GDM1 (cell line): ENCODE measurements at regions not wholly inside any gene's neighbourhood (a gene's known extent, or its start where the extent isn't known, plus 50 kb on each side); places are given as distances from the start of the nearest gene placed in this dataset.

Experiments
- DNase-seq: peaks from one replicate; lab custom pipeline; 2025; lab: John Stamatoyannopoulos, UW

DNA sequence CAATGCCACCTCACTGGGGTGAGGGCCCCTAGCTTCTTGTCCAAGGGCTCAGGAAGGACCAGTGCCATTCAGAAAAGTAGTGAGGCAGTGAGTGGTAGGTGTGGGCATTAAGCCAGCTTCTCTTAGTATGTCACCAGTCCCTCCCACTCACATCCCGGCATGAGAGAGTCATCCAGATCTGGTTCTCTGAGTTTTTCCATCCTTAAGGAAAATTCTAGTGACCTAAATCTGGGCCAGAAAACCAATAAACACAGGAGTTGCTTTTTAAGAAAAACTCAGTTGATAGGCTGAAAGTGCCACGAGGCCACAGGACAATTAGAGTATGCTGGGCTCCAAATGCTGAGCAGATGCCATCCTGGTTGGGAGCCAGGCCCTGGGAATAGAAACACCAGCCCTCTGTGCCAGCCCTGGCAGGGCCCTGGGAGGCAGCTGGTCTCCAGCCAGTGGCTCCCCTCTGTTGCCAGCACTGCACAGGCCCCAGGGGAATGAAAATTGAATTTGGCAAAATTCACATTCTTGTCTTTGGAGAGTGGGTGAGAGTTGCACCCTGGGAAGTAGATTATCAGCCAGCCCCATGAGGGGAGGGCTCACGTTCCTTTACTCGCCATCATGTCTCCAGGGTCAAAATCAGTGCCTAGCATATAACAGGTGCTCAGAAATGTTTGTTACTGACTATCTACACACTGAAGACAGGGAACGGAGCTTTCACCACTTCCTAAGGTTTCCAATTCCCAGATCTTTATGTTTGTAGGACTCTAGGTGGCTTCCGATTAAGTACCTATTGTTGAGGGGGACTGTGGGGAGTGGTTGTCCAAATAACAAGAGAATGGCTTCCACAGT, 52.8 kb downstream of the FAM43A start:
- no peak for DNase-seq

DNA sequence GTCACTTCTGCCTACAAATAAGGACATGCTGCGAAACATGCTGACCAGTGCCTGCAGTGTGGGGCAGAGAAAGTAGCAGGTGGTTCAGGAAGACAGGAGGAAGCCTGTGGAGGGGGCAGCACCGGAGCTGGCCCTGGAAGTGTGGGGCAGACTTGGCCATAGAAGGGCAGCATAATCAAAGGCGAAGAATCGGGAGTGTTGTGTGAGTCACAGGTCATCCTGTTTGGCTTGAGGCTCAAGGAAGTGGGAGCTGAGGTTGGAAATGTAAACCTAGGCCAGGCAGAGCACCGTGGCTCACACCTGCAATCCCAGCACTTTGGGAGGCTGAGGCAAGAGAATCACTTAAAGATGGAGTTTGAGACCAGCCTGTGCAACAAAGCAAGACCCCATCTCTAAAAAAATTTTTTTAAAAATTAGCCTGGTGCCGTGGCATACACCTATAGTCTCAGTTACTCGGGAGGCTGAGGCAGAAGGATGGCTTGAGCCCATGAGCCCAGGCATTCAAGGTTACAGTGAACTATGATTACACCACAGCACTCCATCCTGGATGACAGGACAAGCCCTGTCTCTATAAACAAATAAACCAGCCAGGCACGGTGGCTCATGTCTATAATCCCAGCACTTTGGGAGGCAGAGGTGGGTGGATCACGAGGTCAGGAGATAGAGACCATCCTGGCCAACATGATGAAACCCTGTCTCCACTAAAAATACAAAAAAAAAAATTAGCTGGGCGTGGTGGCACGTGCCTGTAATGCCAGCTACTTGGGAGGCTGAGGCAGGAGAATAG, 54.0 kb downstream of the FAM43A start:
- no peak for DNase-seq

DNA sequence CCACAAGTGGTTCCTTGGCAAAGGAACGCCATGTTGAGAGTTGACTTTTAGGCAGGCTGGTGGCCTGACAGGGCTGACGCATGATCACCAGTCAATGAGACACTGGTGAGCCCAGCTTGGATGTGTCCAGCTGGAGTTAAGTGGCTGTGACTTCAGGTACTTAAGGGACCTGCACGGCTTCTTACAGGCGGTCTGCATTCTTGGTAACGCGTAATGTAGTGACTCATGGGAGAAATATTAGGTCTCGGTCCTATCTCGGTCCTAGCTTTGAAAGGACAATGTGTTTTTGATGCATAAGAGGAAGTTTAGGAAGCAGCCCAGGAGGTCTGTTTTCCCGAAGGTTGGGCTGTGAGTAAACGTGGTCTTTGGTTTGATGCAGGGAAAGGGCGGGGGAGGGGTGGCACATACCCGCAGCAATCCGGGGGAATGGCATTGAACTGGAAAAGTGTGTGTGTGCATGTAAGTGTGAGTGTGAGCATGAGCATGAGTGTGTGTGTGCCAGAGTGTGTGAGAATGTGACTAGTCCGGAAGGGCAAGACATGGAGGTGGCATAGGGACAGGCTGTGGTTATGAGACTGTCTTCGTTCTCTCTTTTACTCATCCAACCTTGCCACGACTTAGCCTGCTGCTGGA, 55.3 kb downstream of the FAM43A start:
- DNase-seq = no peak

DNA sequence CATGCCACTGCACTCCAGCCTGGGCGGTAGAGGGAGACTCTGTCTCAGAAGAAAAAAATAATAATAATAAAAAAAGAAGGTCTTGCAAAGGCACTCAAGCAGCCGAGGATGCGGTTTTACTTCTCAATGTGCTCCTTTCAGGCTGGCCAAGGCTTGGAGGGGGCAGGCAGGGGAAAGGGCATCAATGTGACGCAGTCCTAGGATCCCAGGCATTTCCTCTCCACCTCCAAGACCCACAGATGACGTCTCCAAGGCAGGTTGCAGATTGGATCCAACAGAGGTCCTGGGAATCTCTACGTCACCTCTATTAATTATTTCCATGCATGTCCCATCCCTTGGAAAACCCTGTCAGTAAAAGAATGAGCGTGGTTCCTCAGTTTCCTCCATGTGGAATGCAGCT, 56.2 kb downstream of the FAM43A start:
- DNase-seq = no peak

DNA sequence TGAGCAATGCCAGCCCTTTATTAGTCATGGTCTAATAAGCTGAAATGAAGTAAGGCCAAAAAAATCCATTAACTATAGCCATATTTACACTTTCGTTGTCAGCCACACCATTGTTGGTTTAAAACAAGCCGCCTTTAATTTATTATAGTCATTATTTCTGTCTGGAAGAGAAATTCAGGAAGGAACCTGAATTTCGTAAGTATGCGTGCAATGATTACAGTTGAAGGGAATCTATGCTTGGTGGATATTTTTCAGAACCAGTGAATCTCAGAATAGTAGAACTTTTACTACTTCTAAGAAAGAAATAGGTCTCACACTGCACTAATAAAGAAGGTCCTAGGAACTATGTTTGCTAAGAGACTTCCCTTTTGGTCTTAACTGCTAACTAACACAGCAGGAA, 59.1 kb downstream of the FAM43A start:
- no peak for DNase-seq

DNA sequence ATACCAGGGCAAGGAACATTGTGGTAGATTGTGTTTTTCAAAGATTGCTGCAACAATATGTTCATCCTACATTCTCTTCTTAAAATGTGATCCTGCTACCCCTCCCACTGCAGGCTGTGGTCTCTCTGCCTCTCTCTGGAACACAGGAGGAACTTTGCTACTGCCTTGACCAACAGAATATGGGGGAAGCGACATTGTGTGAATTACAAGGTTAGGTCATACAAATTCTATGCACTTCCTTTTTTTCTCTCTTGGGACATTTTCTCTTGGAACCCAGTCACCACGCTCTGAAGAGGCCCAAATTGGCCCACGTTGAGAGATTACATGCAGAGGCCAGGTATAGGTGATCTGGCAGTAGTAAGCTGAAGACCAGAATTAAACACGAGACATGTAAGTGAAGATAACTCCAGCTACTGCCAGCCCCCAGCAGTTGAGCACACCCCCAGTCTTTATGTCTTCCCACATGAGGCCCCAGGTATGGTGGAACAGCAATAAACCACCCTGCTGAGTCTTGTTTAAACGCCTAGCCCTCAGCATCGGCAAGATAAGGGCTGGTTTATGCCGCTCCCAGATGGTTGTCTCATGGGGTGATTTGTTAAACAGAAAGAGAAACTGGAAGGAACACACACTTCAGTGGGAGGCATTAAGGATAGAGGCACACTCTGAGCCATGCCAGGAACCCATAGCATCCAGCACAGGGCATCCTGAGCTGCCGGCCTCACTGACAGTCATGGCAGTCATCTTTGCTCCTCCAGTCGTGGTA, 59.9 kb downstream of the FAM43A start:
- no peak for DNase-seq

DNA sequence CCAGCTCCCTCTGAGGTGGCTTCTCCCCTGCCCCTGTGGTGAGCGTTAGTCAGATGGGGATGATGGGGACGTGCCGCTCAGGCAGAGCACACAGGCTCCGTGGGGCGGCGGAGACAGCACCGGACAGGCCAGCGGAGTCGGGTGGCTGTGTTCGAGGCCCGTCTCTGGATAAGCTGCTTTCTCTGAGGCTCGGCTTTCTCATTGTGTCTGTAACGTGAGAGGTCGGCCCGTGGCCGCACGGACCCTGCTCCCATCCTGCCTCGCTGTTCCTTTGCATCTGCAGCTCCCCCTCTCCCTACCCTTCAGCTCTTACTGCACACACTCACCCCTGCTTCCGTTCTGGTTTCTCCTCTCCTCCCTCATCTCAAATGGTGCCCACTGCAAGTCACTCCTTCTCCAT, 62.5 kb downstream of the FAM43A start:
- DNase-seq = no peak

DNA sequence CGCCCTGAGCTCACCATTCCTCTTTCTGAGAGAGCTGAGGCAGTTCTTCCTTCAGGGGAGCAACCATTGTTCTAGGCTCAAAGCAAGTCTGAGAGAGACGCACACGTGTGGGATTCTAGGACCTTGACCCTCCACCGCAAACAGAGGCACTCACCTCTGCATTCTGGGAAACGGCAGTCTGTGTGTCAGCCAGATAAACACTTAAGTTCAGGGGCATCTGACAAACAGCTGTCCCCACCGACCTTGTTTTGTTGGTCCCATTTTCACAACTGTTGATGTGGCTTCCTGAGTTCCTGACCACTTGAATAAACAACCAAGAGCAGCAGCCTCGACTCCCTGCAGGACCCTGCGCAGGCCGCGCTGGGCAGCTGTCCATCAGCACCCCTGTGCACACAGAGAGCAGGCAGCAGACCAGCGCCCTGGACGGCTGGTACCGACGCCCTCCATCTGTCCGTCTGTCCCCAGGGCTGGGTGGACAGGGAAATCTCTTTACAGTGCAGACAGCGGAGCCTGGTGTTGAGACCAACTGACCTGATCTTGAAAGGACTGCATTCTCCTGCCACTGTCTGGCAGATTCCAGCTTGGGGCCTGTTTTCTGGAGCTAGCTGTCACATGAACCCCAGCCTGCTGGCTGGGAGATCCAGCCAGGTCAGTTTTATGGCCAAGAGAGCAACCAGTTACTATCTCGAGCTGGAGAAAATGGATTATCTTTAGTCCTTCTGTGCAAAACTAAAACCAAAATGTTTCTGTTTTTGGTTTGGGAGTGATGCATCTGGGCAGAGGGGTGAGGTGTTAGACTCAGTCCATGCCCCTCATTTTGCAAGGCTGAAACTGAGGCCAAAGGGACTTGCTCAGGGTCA, 64.2 kb downstream of the FAM43A start:
- no peak for DNase-seq

DNA sequence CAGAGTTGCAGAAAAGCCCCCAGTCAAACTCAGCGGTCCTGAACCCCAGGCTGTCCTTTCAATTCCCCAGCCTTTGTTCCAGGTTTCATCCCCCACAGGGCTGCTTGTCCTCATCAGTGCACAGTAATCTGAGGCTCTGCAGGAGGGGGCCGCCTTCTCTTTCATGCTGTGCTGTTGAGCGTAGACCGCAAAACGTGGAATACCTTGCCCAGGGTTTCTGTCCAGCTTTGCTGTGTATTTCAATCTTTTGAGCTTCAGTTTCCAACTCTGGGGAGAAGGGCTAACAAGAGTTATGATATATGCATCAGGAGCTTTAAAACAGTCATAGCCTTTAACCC, 64.8 kb downstream of the FAM43A start:
- no peak for DNase-seq

DNA sequence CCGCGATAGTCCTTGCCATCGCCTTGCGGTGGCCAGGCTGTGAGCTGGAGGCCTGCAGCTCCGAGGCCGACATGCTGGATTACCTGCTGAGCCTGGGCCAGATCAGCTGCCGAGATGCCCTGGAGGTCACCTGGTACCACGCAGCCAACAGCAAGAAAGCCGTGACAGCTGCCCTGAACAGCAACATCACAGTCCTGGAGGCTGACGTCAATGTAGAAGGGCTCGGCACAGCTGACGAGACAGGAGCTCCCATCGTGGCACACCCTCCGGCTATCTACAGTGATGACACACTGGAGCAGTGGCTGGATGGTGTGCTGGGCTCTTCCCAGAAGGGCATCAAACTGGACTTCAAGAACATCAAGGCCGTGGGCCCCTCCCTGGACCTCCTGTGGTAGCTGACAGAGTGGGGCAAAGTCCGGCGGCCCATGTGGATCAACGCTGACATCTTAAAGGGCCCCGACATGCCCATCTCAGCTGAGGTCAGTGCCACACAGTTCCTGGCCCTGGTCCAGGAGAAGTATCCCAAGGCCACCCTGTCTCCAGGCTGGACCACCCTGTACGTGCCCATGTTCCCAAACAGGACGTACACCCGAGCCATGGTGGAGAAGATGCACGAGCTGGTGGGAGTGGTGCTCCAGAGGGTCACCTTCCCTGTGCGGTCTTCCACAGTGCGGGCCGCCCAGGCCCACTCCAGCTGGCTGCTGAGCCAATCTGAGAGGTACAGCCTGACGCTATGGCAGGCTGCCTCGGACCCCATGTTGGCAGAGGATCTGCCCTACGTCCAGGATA, 70.2 kb downstream of the FAM43A start:
- no peak for DNase-seq

DNA sequence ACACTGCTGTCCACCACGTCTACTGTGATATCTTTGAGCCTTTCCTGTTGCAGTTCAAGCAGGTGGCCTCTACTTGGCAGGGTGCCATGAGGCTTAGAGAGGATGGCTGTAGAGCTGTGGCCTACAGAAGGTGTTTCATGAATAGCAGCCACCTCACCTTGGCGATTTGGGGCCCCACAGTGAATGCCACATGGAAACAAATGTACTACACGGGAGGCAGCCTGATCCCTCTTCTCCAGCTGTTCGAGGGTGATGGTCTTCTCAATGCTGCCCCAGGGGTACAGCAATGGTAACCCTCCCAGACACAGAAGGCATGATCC, 70.7 kb downstream of the FAM43A start:
- no peak for DNase-seq

DNA sequence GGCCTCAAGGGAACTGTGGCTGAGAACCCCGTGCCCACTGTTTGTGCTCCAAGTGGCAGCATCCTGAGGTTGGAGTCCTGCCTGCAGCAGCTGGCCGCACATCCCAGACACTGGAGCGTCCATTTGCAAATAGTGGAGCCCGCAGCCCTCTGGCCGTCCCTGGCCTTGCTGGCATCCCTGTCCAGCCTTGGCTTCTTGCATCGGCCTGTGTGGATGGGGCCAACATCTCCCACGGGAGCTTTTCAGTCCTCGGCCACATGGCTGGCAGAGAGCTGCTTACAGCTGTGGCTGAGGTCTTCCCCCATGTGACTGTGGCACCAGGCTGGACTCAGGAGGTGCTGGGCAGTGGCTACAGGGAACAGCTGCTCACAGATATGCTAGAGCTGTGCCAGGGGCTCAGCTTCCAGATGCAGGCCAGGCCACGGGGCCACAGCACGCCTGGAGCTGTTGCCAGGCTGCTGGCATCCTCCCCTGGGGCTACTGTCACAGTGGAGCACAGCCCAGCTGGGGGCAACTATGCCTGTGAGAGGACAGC, 71.2 kb downstream of the FAM43A start:
- no peak for DNase-seq

DNA sequence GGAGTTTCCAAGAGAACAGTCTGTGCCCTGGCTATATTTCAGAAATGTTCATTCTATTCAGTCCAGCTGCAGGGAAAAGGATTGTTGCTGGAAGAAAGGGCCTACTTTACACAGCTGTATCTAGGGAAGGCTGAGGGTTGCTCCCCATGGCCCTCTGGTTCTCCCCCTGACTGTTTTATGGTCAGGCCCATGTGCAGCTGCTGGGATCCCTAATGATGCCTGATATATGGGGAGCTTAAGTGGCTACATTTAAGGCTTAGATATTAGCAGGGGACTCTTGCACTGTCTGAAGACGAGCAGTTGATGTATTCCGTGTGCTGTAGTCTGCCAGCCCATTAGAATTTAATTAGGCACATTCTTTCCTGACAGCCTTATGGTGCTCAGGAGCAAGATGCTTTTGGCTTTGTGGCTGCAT, 72.0 kb downstream of the FAM43A start:
- no peak for DNase-seq

DNA sequence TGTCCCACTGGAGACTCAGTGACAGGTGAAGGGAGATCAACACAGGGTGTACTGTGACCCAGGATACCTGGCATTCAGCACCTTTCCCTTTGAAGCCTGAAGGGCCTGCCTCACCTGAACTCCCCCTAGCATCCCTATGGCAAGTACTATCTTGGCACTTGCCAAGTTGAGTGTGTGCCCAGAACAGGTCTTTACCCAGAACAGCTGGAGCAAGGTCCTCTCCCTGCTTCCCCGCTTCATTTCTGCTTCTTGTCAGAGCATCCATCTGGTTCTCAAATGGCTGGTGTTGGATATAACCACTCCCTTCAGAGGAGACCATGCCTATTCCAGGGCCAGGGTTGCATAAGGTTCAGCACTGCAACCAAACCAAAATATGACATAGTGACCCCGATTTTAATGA, 73.0 kb downstream of the FAM43A start:
- DNase-seq = no peak

DNA sequence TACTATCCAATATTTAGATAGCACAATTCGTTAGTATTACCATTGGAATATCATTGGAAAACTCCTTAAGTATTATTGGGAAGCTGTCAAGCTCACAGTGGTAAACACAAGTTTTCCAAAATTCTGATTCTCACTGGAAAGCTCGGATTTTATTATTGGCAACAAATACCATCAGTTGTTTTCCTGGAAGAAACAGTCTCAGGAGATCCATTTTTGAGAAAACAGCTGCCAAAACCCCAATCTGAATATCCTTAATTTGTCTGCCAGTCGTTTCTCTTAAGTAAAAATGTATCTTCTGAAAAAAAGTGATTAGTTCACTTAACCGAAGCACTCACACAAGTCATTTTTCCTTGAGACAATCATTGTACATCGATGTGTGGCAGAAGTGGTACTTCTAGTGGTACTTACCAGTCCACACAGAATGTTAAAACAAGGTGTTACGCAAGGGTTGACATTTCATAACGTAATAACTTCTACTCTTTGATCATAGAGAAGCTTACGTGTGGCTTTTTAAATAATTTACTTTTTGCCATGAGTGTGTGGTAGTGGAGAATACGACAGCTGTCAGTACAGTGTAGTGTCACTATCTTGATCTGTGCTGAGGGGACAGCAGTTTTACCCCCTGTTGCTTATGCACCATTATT, 74.9 kb downstream of the FAM43A start:
- no peak for DNase-seq

DNA sequence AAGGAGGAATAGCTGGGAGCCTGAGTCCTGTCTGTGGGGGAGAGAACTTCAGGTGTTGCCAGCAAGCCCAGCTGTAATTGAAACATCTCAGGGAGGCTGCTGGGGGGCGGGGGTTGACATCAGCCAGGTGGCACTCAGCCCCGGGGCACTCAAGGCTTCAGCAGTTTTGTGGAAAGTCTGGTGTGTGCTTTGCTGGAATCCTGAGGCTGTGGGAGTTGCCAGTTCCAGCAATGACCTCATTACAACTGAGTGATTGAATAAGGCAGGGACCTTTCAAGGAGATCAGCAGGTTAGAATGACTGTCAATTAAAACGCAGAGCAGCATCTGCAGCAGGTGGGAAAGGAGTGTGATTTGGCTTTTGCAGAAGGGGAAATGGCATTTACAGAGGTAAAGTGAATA, 75.7 kb downstream of the FAM43A start:
- no peak for DNase-seq

DNA sequence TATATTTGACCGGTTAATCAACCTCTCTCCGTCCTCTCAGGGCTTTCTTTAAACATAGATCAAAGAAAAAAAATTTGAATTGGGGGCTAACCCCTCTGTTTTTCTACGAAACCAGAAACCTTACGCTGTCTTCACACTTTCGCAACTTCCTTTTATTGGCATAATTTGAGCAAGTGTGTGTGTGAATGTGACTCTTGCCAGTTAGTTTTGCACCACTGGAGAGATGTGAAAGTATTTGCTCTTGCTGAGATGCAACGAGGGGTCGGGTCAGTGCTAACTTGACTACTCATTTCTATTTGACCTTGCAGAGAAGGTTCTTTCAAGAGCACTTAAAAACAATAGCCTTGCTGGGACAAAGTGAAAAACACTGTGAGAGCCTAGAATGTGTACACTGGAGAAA, 81.2 kb downstream of the FAM43A start:
- no peak for DNase-seq

DNA sequence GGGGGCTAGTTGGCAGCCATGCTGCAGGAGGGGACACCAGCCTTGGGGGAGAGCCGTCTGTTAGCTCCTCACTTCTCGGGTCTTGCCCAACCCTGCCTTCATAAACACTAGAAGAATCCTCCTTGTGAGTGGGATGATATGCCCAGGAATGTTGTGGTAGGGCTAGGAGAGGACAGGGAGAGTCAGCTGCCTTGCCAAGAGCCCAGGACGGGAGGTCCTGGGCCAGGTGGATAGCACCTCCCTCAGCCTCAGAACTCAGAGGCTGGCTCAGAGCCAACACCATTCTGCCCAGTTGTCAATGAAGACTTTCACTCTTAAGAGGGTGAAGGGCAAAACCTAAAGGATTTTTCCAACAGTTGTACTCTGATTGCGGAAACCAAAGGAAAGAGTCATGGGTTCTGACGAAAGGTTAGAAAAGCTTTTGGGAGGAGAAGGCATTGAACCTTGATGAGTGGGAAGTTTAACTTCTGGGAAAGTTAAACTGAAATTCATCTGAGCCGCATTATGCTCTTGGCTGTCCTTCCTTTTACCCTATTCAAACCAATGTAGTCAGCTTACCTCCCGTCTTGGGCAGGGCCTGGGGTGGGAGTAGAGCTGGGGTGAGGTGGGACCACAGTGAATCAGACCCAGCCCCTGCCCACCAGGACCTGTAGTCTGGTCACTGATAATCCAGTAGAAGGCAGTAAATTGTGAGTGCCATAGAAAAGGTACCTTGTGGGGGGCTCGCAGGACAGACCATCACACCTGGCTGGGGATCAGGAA, 81.9 kb downstream of the FAM43A start:
- DNase-seq = no peak

DNA sequence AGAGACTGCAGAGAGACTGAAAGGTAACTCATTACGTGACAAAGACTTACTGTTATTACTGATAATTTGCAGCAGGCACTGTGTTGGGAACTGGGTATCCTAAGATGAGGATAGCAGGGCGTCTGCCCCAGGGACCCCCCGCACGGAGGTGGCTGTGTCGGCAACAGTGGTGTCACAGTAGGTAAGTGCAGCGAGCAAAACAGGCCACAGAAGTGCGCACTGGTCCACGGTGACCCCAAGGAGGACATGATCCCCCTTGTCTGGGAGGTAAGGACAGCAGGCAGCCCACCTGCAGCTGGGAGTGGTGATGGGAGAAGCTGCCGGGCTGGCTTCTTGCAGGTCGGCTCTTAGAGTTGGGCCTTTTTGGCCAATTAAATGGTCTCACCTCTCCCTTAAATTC, 82.9 kb downstream of the FAM43A start:
- DNase-seq = no peak
